GM19328 (cell line): ENCODE measurements at regions not wholly inside any gene's neighbourhood (a gene's known extent, or its start where the extent isn't known, plus 50 kb on each side); places are given as distances from the start of the nearest gene placed in this dataset.
"Not testable (repeated sequence)": the region's sequence is repeated elsewhere in the genome, so short reads cannot be mapped to it uniquely, and the experiment has no call there.

ENCODE experiments used
- ATAC-seq: cut with Tn5 transposase; IDR thresholded peaks from one replicate; pipeline ENCODE4 v1.9.1; 2021; ENCODE audit warnings: mild to moderate bottlenecking, moderate library complexity; ENCODE audit not compliant: unreplicated experiment

DNA sequence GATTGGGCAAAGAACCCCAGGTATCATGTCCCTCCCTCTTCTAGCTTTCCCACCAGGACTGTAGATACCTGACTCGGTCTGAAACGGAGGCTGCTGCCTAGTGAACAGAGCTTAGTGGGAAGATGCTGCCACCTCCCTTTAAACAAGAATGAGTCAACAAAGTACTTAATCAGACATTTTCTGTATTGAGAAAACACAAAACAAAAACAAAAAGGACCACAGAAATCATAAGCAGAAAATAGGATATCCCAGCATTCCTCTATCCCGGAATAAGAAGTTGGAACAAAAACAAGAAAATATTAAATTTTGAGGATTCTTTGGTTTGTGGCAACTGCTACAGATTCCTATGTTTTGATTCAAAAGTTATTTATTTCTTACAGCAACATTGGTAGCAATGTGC is 51.7 kb upstream of the COL8A1 start:
- ATAC-seq: no peak

GRCh38 chr3:99579965-99580364 is 58.4 kb upstream of the COL8A1 start:
- ATAC-seq: no peak

DNA sequence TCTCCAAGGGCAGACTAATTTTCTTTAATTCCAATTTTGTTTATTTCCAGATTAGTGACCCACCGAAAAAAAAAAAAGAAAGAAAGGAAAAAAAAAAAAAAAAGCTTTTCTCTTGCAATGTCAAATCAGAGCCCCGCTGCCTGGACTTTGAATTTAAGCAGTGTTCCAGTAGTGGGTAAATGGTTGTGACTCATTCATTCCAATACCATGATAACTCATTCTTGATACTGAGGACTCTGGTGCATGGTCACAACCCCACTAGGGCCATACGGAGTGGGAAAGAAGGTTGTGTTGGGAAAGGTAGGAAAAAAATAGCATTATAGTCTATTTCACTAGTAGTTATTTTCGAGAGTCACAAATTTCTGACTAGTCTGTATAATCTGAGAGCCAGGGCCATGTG is 59.1 kb upstream of the COL8A1 start:
- no peak for ATAC-seq

GRCh38 chr3:99578339-99578970 is 59.9 kb upstream of the COL8A1 start:
- no peak for ATAC-seq

- ATAC-seq: no peak
Observed at GRCh38 chr3:99576904-99577559, 61.4 kb upstream of the COL8A1 start.

GRCh38 chr3:99575683-99576082 is 62.7 kb upstream of the COL8A1 start:
- ATAC-seq: no peak

- no peak for ATAC-seq
Observed at GRCh38 chr3:99570061-99570460, 68.3 kb upstream of the COL8A1 start.

- no peak for ATAC-seq
Observed at GRCh38 chr3:99568663-99569335, 69.6 kb upstream of the COL8A1 start.

GRCh38 chr3:99565331-99565730 is 73.1 kb upstream of the COL8A1 start:
- ATAC-seq: no peak

GRCh38 chr3:99562990-99563607 is 75.3 kb upstream of the COL8A1 start:
- no peak for ATAC-seq

- no peak for ATAC-seq
Observed at GRCh38 chr3:99562138-99562537, 76.3 kb upstream of the COL8A1 start.

GRCh38 chr3:99561056-99561455 is 77.3 kb upstream of the COL8A1 start:
- no peak for ATAC-seq

GRCh38 chr3:99559196-99559595 is 79.2 kb upstream of the COL8A1 start:
- ATAC-seq: no peak

DNA sequence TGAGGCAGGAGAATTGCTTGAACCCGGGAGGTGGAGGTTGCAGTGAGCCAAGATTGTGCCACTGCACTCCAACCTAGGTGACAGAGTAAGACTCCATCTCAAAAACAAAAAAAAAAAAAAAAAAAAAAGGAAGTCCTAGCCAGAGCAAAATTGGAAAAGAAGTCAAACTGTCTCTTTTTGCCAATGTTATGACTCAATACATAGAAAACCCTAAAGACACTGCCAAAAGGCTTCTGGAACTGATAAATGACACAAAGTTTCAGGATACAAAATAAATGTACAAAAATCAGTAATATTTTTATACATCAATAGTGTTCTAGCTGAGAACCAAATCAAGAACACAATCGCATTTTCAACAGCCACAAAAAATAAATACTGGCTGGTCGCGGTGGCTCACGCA is 82.5 kb upstream of the COL8A1 start:
- ATAC-seq: not testable (repeated sequence)

GRCh38 chr3:99551520-99551919 is 86.9 kb upstream of the COL8A1 start:
- no peak for ATAC-seq

DNA sequence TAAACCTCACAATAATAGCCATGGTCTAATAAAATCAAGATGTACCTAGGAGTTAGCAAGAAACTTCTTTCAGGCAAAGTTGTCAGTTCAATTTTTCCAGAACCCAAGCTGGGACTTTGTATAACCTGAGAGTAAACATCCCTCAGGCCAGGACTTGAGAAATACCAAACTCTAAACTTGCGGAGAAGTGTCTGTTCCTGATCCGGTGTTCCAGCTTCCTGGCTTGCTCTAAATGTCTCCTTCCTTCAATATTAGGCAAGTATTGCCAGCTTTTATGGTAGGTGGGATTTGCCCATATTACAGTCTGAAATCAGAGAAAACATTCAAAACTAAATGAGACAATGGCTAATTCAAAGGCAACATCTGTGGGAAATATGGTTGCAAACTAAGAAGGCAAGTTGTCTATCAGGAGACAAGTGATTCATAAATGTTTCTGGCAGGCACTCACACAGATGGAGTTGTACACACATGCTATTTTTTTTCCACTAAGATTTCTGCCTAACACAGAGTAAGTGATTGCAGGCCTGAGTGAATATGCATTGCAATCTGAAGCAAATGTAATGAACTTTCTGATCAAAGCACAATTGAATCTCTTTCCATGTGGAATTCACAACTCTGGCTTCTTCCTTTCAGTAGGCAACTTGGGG is 88.3 kb upstream of the COL8A1 start:
- ATAC-seq: no peak

- no peak for ATAC-seq
Observed at GRCh38 chr3:99549220-99549619, 89.2 kb upstream of the COL8A1 start.

DNA sequence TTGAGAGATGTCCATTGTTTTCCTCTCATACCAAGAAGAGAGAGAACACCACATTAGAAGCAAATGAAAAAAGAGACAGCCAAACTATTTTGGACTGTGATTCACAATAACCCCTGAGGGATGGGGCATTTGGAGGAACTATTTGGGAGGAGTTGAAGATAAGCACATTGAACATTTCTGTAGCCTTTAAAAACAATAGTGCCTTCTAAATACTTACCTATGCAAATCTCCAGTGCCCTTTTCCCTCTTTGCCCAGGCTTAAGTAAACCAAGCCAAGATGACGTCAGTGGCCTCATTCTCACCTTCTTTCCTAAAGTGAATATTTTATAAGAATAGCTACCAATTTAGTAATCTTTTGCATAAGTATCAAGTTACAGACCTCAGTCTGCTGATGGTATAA is 89.7 kb upstream of the COL8A1 start:
- ATAC-seq: no peak

DNA sequence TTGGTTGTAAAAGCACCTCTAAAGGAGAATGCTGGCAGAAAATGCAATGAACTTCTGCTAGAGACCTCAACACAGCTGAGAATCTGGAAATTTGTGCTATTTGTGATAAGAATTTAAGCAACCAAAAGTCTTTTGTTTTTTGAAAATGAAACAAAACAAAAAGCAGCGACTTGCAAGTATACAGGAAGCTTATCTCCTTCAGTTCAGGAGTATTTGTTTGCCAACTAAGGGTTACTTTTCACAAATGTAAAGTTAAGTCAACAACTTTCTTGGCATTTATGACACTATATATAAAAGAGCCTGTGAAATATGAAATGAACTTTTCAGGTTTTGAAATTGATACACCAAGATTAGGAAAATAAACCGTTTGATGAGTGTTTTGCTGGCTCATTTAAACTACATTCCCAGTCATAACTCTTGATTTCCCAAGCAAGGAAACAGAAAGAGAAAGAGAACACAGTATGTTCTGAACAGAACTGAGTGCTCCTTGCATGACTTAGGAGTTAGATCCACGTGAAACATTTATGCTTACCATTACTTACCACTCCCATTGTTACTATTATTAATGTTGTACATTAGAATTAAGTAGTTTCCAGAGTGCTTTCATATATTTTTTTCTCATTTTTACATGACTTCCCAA is 92.3 kb upstream of the COL8A1 start:
- no peak for ATAC-seq

GRCh38 chr3:99544786-99545281 is 93.6 kb upstream of the COL8A1 start:
- ATAC-seq: no peak

DNA sequence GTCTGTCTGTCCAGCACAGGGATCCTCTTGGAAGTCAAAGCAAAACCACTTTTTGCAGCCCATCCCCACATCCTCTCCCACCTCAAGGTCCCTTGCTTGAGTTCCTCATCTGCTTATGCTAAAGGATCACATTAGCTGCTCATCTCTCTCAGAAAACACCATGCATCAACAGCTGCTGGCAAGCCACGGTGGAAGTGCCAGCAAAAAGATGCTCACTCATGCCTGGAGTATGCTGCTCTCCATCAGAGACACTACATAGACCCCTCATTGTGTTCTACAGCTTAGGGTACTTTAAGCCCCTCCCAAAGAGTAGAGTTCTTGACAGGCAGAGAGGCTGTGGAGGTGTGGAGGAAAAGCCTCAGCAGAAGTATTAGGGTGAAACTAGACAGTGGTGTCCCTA is 94.6 kb upstream of the COL8A1 start:
- no peak for ATAC-seq
